GM18507 (cell line): ENCODE measurements at regions not wholly inside any gene's neighbourhood (a gene's known extent, or its start where the extent isn't known, plus 50 kb on each side); places are given as distances from the start of the nearest gene placed in this dataset.

Experiments used
- DNase-seq: peaks from one replicate; pipeline ENCODE4 v3.0.0; 2011; ENCODE audit warnings: low read depth; ENCODE audit not compliant: insufficient read length; ENCODE audit errors: extremely low spot score
- FAIRE-seq: peaks from 2 replicates; lab custom pipeline; 2011; peaks lifted over from hg19 to GRCh38; lab: Jason Lieb, UNC

DNA sequence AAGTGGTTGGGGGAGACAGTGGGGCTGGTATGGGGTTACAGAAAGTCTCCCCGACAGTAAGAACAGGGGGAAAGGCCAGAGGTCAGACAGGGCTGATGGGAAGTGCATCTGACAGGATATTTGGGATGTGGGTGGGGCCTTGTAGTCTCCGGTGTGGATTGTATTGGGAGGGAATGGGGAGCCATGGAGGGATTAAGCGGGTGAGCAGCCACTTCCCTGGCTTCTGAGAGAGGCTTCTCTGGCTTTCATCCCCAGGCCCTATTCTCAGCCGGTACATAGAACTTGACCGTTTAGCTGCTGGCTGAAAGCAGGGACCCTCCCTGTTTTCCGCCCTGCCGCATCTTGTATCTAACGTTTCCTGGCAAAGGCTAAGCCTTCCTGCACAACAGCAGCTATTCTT lies 222.0 kb upstream of the LHX5 start:
- no peak for FAIRE-seq
- DNase-seq = no peak

DNA sequence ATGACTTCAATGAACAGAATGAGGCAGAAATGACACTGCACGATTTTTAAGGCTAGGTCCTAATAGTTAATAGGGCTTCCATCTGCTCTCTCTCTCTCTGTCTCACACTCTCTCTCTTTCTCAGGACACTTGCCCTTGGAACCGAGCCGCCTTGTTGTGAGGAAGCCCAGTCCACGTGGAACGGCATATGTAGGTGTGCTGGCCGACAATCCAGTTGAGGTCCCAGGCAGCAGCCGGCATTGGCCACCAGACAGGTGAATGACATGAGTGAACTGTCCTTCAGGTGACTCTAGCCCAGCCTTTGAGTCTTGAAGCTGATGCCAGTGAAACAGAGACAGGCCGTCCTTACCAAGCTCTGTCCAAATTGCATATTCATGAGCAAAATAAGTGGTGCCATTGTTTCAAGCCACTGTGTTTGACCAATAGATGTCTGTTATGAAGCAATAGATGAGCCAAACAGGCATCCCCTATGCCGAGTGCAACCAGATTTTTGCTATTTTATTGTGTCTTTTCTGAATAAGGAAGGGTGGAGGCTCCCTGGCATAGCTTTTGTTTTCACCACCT lies 217.5 kb upstream of the LHX5 start:
- DNase-seq = no peak
- FAIRE-seq = no peak

- FAIRE-seq (no peak), DNase-seq (no peak)
Measured at GRCh38 chr12:113688313-113688712, 216.6 kb upstream of the LHX5 start.

GRCh38 chr12:113684908-113685782 lies 213.5 kb upstream of the LHX5 start:
- no peak for FAIRE-seq
- DNase-seq = no peak

- DNase-seq = no peak
Measured at GRCh38 chr12:113684053-113684907, 212.6 kb upstream of the LHX5 start.

DNA sequence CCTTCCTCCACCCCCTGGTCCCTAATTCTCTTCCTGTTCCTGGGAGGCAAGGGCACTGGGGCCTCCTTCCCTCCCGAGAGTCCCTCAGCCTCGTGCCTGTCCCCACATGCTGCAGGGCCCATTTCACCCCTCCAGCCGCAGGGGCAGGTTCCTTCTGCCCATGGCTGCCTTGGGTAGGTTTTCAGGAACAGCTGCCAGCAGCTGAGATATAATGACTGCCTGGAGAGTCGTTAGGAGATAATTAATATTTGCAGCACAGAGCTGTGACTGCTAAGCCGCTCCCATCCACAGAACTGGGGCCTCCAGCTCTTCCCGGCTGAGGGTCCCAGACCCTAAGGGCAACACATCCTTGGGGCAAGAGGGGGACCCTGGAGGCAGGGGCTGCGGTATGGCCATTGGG lies 211.9 kb upstream of the LHX5 start:
- DNase-seq = no peak
- FAIRE-seq = no peak

More at GRCh38 chr12:113684053-113684907, 212.6 kb upstream of the LHX5 start:
- no peak for FAIRE-seq

DNA sequence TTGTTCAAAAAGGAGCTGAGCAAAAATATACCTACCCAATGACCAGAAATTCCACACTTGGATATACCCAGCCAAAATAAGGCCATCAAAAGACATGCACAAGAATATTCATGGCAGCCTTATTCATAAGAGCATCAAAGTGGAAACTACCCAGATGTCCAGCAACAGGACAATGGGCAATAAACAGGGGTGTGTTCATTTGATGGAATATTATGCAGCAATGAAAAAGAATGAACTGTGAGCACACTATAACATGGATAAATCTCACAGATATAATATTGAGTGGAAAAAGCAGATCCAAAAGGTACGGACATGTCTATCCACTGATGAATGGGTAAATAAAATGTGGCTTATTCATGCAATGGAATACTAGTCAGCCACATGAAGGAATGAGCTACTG lies 209.2 kb upstream of the LHX5 start:
- FAIRE-seq (no peak), DNase-seq (no peak)

- FAIRE-seq = no peak
- no peak for DNase-seq
Measured at GRCh38 chr12:113678223-113679119, 206.8 kb upstream of the LHX5 start.

DNA sequence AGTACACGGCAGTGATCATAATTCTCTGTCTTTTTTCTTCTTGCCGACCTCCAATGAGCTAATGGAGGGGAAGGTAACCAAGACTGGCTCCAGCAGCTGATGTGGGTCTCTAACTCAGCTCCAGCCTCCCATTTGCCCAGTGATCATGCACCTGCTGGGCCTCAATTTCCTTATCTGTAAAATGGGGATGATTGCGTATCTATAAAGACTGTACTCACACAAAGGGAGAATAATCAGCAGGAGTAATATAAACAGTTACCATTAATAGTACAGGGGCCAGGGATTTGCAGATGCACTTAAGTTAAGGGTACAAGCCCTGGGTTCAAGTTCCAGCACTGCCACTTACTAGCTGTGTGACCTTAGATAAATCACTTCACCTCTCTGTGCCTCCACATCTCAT lies 204.9 kb upstream of the LHX5 start:
- FAIRE-seq (no peak), DNase-seq (no peak)

GRCh38 chr12:113676117-113676516 lies 204.4 kb upstream of the LHX5 start:
- DNase-seq = no peak

GRCh38 chr12:113674996-113675395 lies 203.3 kb upstream of the LHX5 start:
- DNase-seq (no peak), FAIRE-seq (no peak)

More at GRCh38 chr12:113676117-113676516, 204.4 kb upstream of the LHX5 start:
- FAIRE-seq = no peak

- DNase-seq = no peak
- no peak for FAIRE-seq
Measured at GRCh38 chr12:113674302-113674701, 202.6 kb upstream of the LHX5 start.

DNA sequence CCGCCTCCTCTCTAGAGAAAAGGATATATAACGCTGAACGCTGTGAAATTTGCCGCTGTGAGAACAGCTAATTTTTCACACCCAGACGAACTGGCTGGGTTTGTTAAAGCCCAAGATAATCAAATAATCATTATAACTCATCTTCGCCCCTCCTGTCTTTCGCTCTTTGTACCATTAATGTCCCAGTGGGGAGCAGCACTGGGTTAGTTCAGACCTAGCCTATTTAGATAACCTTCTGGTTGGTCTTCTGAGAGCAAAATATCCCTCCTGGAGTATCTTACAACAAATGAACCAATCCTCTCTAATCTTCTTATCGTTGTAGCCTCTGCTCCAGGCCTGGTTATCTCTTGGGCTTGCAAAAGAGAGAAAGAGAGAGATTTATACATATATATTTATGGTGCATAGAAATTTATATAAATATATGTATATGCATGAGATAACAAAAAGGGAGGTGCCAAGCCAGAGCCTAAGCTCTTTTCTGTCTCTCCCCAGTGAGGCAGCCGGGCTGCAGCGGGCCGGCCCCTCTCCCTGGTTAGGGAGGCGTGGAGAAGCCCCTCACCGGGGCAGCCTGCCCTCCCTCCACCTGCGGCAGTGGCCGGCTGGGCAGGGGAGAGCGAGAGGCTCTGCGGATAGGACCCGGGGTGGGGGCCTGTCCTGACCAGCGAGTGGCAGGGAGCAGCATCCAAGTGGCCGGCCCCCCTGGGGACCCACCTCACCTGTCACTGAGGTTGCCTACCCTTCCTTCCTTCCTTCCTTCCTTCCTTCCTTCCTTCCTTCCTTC lies 202.0 kb upstream of the LHX5 start:
- FAIRE-seq (no peak), DNase-seq (no peak)

DNA sequence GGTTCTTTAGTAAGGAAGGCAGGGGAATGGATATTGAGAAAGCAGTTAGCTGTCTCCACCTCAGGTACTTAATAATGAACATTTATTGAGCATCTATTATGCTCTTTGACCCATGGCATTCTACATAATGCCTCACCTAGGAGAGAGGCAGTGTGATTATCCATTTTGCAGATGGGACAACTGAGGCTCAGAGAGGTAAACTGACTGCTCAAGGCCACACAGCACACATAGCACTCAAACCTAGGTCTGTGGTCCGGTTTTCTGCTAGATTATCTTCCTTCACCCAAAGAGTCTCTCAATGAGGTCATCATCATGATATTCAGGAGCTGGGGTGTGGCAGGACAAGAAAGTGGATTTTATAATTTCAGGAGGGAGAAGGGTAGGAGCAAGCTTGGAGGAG lies 199.1 kb upstream of the LHX5 start:
- no peak for DNase-seq
- no peak for FAIRE-seq

- FAIRE-seq = no peak
- no peak for DNase-seq
Measured at GRCh38 chr12:113667676-113668356, 196.1 kb upstream of the LHX5 start.

GRCh38 chr12:113667095-113667494 lies 195.4 kb upstream of the LHX5 start:
- DNase-seq (no peak), FAIRE-seq (no peak)

- DNase-seq (no peak), FAIRE-seq (no peak)
Measured at GRCh38 chr12:113666223-113666622, 194.6 kb upstream of the LHX5 start.

DNA sequence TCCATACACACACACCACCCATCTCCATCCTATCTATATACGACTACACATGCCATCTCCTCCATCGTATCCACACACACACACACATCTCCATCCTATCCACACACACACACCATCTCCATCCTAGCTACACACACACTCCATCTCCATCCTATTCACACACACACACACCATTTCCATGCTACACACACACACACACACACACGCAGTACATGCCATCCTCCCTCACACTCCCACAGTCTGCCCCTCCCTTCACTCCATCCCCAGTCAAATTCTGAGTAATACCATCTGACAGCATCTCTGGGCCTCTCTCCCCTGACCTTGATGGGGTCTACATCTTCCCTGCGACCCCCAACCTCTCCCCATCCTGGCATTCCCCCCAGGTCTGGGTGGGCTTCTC lies 193.8 kb upstream of the LHX5 start:
- DNase-seq (no peak), FAIRE-seq (no peak)
